Effector memory CD4-positive, alpha-beta T cell (primary cell): ENCODE measurements at regions not wholly inside any gene's neighbourhood (a gene's known extent, or its start where the extent isn't known, plus 50 kb on each side); places are given as distances from the start of the nearest gene placed in this dataset.

ENCODE experiments used
- DNase-seq, 3 donors: peaks; one replicate each; pipeline ENCODE4 v3.0.0-alpha.2; 2020
- H3K27ac ChIP-seq: 2 replicates; pipeline ENCODE4 v1.7.0; 2013; ENCODE audit warnings: mild to moderate bottlenecking, low read length, moderate library complexity; ENCODE audit not compliant: insufficient read depth, poor library complexity, severe bottlenecking
- H3K27me3 ChIP-seq: replicated peaks from 2 replicates; pipeline ENCODE4 v1.7.0; 2013; ENCODE audit warnings: mild to moderate bottlenecking, low read length; ENCODE audit not compliant: insufficient read depth, control insufficient read depth, poor library complexity, severe bottlenecking
- H3K36me3 ChIP-seq: 2 replicates; pipeline ENCODE4 v1.7.0; 2013; ENCODE audit warnings: mild to moderate bottlenecking, low read length, moderate library complexity; ENCODE audit not compliant: control insufficient read depth, insufficient read depth
- H3K4me1 ChIP-seq: 2 replicates; pipeline ENCODE4 v1.7.0; 2013; ENCODE audit warnings: low read length, mild to moderate bottlenecking; ENCODE audit not compliant: control insufficient read depth, insufficient read depth, poor library complexity, severe bottlenecking
- H3K4me3 ChIP-seq: 2 replicates; pipeline ENCODE4 v1.7.0; 2013; ENCODE audit warnings: low read length, low read depth, mild to moderate bottlenecking; ENCODE audit not compliant: insufficient read depth, poor library complexity, severe bottlenecking
- H3K9me3 ChIP-seq: 2 replicates; pipeline ENCODE4 v1.7.0; 2013; ENCODE audit warnings: mild to moderate bottlenecking, low read length, moderate library complexity; ENCODE audit not compliant: control insufficient read depth

DNA sequence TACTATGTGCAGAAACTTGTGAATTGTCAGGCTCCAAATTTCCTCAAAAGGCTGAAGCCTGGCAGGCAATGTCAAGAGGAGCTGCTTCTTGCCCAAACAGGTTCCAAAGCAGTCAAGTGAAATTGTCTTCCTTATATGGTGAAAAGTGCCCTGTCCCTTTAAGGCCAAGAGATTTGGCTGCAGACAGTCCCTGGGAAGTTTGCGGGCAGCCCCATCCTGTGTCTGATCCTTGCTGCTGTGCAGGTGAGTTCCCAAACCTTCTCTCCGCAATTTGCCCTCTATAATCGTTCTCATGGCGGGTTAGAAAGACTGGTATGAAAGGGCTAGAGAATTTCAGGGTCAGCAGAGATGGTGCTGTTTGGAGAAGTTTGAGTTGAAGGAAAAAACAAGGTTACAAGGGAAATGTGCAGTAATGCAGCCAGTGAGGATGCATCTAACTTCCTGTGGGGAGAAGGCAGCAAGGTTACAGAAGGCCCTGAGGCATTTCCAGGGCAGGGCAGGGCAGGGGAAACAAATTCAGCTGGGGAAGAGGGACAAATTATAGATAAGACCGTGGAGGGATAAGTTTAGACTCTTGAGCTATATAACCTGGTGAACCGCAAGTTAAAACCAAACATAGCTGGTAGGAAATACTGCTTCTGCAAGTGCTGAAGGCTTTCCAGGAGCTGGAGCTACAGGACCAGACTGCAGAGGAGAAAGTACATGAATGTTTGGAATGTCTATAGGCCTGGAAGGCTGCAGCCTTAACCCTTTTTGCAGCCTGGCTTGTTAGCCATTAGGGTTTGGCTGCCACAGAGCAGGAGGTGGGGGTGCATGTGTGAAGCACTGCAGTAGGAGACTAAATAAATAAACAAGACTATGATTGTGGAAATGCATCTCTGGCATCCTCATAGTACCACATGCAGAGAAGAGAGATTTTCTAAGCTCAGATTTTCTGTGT, 256.2 kb upstream of the IL12A start:
- no peaks in the 10 kb centered on the region for H3K27me3 ChIP-seq
- H3K4me3 ChIP-seq = no peak overlapping the region
- H3K36me3 ChIP-seq = no peaks in the 10 kb centered on the region
- no peak for DNase-seq
- no peak overlapping the region for H3K27ac ChIP-seq
- H3K4me1 ChIP-seq = no peaks in the 10 kb centered on the region
- no peaks in the 10 kb centered on the region for H3K9me3 ChIP-seq

DNA sequence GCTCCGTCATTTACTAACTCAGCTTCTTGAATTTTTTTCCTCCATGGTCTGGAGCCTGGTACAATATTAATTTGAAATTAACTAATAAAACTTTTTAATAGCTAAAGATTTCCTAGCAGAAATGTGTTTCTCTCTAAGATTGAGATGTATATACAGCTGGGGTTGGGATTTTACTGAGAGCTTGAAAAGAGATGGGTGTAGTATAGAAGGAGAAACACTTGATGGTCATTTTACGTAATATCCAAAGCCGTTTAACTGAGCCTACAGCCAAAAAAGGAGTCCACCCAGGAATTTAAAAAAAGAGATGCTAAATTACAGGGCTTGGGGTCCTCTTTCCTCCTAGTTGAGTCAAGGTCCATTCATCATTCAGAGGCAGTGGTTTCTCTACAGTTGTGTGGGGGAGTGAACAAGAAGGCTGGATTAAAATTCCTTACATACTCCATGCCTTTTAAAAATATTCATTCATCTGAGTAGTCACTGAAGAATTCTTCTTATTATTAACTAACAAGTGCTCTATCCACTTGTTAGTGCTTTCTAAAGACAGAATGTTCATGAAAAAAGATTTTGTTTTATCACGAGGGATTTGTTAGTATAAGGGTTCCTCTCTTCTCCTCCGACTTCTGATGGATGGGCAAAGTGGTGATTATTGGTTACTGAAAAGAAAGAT, 255.3 kb upstream of the IL12A start:
- Histone ChIP-seq H3K4me3 (no peak overlapping the region), H3K9me3 (no peaks in the 10 kb centered on the region), H3K27ac (no peak overlapping the region), H3K4me1 (no peaks in the 10 kb centered on the region), H3K36me3 (no peaks in the 10 kb centered on the region), H3K27me3 (no peaks in the 10 kb centered on the region)
- DNase-seq = no peak

DNA sequence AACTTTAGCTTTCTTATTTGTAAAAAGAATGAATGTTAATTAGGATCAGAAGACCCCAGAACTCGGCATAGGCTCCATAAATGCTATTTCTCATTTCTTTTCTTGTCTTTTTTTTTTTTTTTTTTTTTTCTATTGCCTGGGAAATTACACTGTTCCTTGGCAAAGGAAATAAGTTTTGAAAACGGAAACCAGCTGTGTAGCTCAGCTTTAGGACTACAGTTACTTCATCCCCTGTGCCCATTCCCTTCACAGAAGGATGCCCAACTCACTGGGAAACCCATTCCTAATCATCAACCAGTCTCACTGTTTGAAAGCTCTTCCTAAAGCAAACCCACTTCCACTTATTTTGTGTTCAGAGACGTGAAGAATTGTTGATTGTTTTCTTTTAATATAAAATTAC, 254.0 kb upstream of the IL12A start:
- Histone ChIP-seq H3K27ac (no peak overlapping the region), H3K27me3 (no peaks in the 10 kb centered on the region), H3K9me3 (no peaks in the 10 kb centered on the region), H3K4me1 (no peaks in the 10 kb centered on the region), H3K4me3 (no peak overlapping the region), H3K36me3 (no peaks in the 10 kb centered on the region)
- no peak for DNase-seq

DNA sequence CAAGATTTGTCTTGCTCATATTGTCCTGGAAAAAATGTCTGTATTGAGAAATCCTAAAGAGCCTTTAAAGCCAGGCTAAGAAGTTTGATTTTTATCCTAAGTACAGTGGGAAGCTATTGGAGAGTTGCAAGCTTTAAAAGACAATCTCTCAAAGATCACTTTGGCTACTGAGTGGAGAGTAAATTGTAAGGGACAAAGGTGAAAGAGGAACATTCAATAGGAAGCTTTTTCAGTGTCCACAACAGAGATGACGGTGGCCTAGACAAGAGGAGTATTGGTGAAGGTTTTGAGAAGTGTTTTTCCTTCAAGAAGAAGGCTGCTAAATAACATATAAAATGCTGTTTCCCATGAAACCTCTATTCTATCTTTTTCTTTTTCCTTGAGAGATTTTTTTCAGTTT, 249.5 kb upstream of the IL12A start:
- Histone ChIP-seq H3K27ac (no peak overlapping the region), H3K9me3 (no peaks in the 10 kb centered on the region), H3K4me3 (no peak overlapping the region), H3K4me1 (no peaks in the 10 kb centered on the region), H3K36me3 (no peaks in the 10 kb centered on the region), H3K27me3 (no peaks in the 10 kb centered on the region)
- no peak for DNase-seq

DNA sequence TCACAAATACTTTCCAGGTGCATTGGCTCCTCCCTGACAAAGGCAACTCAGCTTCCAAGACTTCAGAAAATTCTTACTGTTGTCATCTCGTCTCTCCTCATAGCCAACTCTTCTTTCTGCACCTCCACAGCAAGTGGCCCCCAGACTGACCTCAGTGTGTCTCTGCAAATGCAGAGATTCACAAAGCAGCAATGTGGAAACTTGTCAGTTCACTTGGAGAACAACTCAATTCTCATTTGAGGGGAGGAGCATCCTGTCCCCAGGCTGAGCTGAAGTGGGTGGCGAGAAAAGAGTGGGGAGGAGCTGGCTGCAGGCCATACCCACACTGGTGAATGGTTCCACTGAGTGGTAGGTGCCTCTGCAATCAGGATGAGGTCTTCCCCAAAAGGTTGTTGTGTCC, 248.7 kb upstream of the IL12A start:
- Histone ChIP-seq H3K9me3 (no peaks in the 10 kb centered on the region), H3K27me3 (no peaks in the 10 kb centered on the region), H3K36me3 (no peaks in the 10 kb centered on the region), H3K4me3 (no peak overlapping the region), H3K4me1 (no peaks in the 10 kb centered on the region), H3K27ac (no peak overlapping the region)
- DNase-seq = no peak

DNA sequence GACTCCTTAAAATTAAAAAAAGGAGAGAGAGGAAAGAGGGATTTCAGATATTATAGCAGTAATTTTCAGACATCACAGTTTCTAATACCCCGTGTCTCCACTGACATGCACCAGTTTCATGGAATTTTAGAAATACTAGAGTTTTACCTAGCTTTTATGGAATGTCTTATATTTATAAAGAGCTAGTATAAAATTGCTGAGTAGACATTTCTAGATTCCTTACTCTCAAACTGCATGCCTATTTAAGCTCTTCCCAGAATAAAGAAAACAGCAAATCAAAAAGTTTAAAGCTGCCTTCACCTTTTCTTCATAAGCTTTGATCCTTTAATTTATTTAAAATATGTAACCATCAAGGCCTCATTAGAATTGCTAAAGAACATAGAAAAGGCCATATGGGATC, 247.4 kb upstream of the IL12A start:
- Histone ChIP-seq H3K36me3 (no peaks in the 10 kb centered on the region), H3K27me3 (no peaks in the 10 kb centered on the region), H3K27ac (no peak overlapping the region), H3K4me3 (no peak overlapping the region), H3K9me3 (no peaks in the 10 kb centered on the region), H3K4me1 (no peaks in the 10 kb centered on the region)
- no peak for DNase-seq

DNA sequence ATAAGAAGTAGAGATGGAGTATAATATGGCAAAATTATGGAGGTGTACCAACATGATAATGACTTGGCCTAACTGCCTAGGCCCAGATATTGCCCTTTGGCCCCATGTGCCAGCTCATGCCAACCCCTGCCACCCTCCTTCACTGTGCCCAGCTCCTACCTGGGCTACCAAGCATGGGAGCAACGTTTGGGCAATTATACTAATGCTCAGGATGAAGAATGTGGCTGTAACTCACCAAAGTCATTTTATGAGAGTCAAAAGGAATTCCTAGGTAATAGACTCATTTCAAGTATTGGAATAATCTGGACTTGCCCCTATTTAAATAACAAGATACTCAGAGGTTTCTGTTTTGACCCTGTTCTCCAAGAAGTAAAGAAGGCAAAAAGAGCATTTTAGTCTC, 240.2 kb upstream of the IL12A start:
- no peaks in the 10 kb centered on the region for H3K27me3 ChIP-seq
- H3K9me3 ChIP-seq = no peaks in the 10 kb centered on the region
- no peaks in the 10 kb centered on the region for H3K4me1 ChIP-seq
- H3K36me3 ChIP-seq = no peaks in the 10 kb centered on the region
- DNase-seq = no peak
- H3K4me3 ChIP-seq = no peak overlapping the region
- H3K27ac ChIP-seq = no peak overlapping the region

DNA sequence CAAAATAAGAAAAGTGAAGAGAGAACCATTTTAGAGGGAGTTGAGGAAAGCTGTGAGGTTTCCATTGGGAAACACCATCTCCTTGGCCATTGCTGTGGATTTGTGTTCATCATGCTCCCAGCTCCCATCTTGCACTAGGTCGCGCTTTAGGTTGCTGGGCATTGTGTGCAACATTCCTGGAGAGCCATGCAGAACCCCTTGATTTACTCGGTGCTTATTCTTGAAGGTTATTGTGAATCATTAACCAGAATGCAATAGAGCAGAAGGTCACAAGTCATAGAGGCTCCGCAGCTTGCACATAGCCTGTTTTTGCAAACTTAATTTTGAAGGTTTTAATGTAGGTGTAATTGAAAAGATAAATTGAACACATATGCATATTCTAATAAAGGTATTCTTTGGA, 239.2 kb upstream of the IL12A start:
- Histone ChIP-seq H3K27ac (no peak overlapping the region), H3K4me1 (no peaks in the 10 kb centered on the region), H3K36me3 (no peaks in the 10 kb centered on the region), H3K4me3 (no peak overlapping the region), H3K27me3 (no peaks in the 10 kb centered on the region), H3K9me3 (no peaks in the 10 kb centered on the region)
- no peak for DNase-seq

DNA sequence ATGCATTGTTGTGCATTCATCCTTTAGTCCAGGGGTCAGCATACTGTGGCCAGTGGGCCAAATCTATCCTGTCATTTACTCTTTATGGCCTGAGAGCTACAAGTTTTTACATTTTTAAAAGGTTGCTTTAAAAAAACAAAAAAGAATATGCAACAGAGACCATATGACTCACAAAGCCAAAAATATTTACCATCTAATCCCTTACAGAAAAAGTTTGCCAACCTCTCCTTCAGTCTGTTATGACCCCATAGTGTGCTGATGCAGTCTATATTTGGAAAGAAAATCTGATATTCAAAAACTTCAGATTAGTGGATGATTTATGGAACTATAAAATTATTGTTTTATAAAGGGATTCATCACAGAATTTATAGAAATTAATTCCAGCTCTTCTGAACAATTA, 237.5 kb upstream of the IL12A start:
- Histone ChIP-seq H3K4me3 (no peak overlapping the region), H3K4me1 (no peaks in the 10 kb centered on the region), H3K27me3 (no peaks in the 10 kb centered on the region), H3K27ac (no peak overlapping the region), H3K36me3 (no peaks in the 10 kb centered on the region), H3K9me3 (no peaks in the 10 kb centered on the region)
- DNase-seq = no peak

DNA sequence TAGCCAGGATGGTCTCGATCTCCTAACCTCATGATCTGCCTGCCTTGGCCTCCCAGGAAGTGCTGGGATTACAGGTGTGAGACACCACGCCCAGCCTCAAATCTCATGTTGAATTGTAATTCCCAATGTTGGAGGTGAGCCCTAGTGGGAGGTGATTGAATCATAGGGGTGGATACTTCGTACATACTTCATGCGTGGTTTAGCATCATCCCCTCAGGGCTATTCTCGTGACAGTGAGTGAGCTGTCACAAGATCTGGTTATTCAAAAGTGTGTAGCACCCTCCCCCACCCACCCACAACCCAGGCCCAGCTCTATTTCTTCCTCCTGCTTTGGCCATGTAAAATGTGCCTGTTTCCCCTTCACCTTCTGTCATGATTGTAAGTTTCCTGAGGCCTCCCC, 236.9 kb upstream of the IL12A start:
- H3K27me3 ChIP-seq = no peaks in the 10 kb centered on the region
- H3K27ac ChIP-seq = no peak overlapping the region
- no peak for DNase-seq
- no peak overlapping the region for H3K4me3 ChIP-seq
- H3K9me3 ChIP-seq = no peaks in the 10 kb centered on the region
- H3K4me1 ChIP-seq = no peaks in the 10 kb centered on the region
- H3K36me3 ChIP-seq = no peaks in the 10 kb centered on the region
